Calu3 (cell line): ENCODE measurements at regions not wholly inside any gene's neighbourhood (a gene's known extent, or its start where the extent isn't known, plus 50 kb on each side); places are given as distances from the start of the nearest gene placed in this dataset.

Experiments used
- BruUV-seq: library from RNA; stranded (reverse); fragments of 400-500 nt; replicated peaks from 2 replicates; lab custom pipeline; 2021; lab: Mats Ljungman, UMichigan
- CTCF ChIA-PET: fragments of 300-600 bp; sonication (Branson Sonifier 250); formaldehyde crosslinking; loops from one replicate; lab custom pipeline; 2022; ENCODE audit warnings: antibody characterized with exemption; lab: Charles Lee
- DNase-seq: peaks from one replicate; pipeline ENCODE4 v3.0.0; 2022
- H3K27ac Mint-ChIP-seq: one replicate; pipeline ENCODE4 v1.8.0; 2022; ENCODE audit warnings: mixed read lengths; ENCODE audit not compliant: unreplicated experiment
- H3K27me3 Mint-ChIP-seq: one replicate; pipeline ENCODE4 v1.8.0; 2022; ENCODE audit warnings: mixed read lengths; ENCODE audit not compliant: unreplicated experiment
- H3K36me3 Mint-ChIP-seq: one replicate; pipeline ENCODE4 v1.8.0; 2022; ENCODE audit warnings: mild to moderate bottlenecking, moderate library complexity, mixed read lengths; ENCODE audit not compliant: insufficient read depth, unreplicated experiment
- H3K4me1 Mint-ChIP-seq: one replicate; pipeline ENCODE4 v1.8.0; 2022; ENCODE audit warnings: mild to moderate bottlenecking, low read depth, mixed read lengths; ENCODE audit not compliant: unreplicated experiment
- H3K4me3 Mint-ChIP-seq: one replicate; pipeline ENCODE4 v1.8.0; 2022; ENCODE audit warnings: mild to moderate bottlenecking, low read depth, moderate library complexity, mixed read lengths; ENCODE audit not compliant: unreplicated experiment
- H3K9me3 Mint-ChIP-seq: one replicate; pipeline ENCODE4 v1.8.0; 2022; ENCODE audit warnings: low read depth, mixed read lengths; ENCODE audit not compliant: unreplicated experiment
- intact Hi-C: fragments of 100-400 bp; cut with micrococcal nuclease; formaldehyde crosslinking; loops from one replicate; pipeline ENCODE4 v1.10.0; 2022; ENCODE audit not compliant: unreplicated experiment
- TF ChIP-seq, protein P1 (sequence below): fragments of 200-600 bp; IDR thresholded peaks from one replicate; pipeline ENCODE4 v1.8.0; 2022; ENCODE audit warnings: antibody characterized with exemption; ENCODE audit not compliant: unreplicated experiment

DNA sequence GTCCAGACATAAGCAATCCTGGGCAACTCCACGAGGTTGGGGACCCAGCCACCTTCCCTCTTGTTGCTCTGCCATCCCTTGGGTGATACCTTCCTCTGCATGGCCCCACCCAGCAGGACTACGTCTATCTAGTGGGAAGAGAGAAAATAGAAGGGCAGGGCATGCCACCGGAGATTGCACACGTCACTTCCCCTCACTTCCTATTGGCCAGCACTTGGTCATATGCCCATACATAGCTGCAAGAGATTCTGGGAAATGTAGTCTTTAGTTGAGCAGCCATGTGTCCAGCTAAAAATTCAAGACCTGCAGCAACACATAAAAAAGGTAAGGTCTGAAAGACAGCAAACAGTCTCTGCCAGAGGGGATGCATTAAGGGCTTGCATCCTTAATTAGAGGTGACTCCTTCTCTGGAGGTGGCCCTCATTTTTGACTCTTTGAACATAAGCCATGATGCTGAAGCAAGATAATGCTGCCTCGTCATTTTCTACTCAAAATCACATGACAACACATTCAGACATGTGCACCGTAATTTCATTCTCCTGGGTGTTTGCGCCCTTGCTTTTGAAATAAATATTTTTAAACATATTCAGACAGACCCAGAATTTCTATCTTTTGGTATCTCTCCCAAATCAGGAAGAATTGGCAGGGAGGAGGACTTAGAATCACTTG, 91.8 kb upstream of the PWP1 start:
- DNase-seq = peak; percentile 20
- Mint-ChIP-seq H3K27ac (no peak overlapping the region), H3K27me3 (peaks cover 29% of the 10 kb centered on the region), H3K4me3 (no peak overlapping the region), H3K4me1 (no peaks in the 10 kb centered on the region), H3K9me3 (no peaks in the 10 kb centered on the region), H3K36me3 (peaks cover 5% of the 10 kb centered on the region)
- intact Hi-C loops = no loop called here
- TF ChIP-seq, protein P1, sequence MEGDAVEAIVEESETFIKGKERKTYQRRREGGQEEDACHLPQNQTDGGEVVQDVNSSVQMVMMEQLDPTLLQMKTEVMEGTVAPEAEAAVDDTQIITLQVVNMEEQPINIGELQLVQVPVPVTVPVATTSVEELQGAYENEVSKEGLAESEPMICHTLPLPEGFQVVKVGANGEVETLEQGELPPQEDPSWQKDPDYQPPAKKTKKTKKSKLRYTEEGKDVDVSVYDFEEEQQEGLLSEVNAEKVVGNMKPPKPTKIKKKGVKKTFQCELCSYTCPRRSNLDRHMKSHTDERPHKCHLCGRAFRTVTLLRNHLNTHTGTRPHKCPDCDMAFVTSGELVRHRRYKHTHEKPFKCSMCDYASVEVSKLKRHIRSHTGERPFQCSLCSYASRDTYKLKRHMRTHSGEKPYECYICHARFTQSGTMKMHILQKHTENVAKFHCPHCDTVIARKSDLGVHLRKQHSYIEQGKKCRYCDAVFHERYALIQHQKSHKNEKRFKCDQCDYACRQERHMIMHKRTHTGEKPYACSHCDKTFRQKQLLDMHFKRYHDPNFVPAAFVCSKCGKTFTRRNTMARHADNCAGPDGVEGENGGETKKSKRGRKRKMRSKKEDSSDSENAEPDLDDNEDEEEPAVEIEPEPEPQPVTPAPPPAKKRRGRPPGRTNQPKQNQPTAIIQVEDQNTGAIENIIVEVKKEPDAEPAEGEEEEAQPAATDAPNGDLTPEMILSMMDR = no peak
- no TSS peak for BruUV-seq
- CTCF ChIA-PET = no interaction called here

DNA sequence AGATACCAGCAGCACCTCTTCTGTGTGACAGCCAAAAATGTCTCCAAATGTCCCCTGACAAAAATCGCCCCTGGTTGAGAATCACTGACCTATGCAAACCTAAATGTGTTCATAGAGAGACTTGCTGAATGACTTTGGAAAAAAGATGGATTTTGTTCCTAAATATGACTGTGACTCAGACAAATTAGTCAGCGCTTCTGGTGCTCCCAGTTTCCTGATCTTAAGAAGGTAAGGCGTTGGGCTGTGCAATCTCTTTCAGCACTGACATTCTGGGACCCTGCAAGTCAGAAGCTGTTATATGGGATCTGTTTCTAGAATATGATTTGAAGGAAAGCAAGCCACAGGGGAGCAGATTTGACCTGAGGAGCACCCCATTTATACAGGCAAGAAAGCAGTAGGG, 90.6 kb upstream of the PWP1 start:
- TF ChIP-seq, protein P1 = no peak
- H3K4me3 Mint-ChIP-seq = no peak overlapping the region
- no TSS peak for BruUV-seq
- intact Hi-C loops = no loop called here
- peaks cover 35% of the 10 kb centered on the region for H3K27me3 Mint-ChIP-seq
- no peak for DNase-seq
- H3K27ac Mint-ChIP-seq = no peak overlapping the region
- no peaks in the 10 kb centered on the region for H3K4me1 Mint-ChIP-seq
- H3K36me3 Mint-ChIP-seq = peaks cover 5% of the 10 kb centered on the region
- H3K9me3 Mint-ChIP-seq = no peaks in the 10 kb centered on the region
- CTCF ChIA-PET = no interaction called here

DNA sequence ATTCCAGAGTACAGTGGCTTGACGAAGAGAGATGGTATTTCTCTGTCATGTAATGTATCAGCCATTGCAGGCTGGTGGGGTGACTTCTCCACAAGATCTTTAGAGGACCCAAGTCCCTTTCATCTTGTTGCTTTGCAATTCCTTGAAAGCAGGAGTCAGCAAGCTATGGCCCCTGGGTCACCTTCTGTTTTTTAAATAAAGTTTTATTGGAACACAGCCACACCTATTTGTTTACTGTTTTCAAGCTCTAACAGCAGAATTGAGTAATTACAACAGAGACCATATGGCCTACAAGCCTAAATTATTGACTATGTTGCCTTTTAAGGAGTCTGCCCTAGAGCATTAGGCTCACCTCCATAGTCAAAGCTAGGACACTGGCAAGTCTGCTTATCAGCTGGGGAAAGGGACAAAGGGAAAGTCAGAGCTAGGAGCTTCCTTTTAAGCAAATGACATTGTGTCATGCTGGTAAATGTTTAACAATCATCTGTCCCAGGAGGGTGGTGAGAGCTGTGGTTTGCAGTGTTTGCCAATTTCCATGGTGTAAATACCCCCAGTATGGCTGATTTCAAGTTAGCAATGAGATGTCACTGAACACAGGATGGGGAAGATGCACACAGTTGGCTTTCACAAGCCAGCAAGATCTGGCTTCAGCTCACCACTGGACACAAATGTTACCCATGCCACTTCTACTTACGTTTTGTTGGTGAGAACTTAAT, 87.7 kb upstream of the PWP1 start:
- Mint-ChIP-seq H3K27ac (no peak overlapping the region), H3K9me3 (no peaks in the 10 kb centered on the region), H3K27me3 (peaks cover 47% of the 10 kb centered on the region), H3K4me3 (no peak overlapping the region), H3K4me1 (no peaks in the 10 kb centered on the region), H3K36me3 (peaks cover 5% of the 10 kb centered on the region)
- no peak for DNase-seq
- no TSS peak for BruUV-seq
- TF ChIP-seq, protein P1 = no peak
- CTCF ChIA-PET = interaction anchor here (0.5 to 1.5 kb wide), 2 partner anchors 13 to 42 kb away, joined by 3 read pairs; no protein-coding TSS in a partner anchor
- intact Hi-C loops = no loop called here

DNA sequence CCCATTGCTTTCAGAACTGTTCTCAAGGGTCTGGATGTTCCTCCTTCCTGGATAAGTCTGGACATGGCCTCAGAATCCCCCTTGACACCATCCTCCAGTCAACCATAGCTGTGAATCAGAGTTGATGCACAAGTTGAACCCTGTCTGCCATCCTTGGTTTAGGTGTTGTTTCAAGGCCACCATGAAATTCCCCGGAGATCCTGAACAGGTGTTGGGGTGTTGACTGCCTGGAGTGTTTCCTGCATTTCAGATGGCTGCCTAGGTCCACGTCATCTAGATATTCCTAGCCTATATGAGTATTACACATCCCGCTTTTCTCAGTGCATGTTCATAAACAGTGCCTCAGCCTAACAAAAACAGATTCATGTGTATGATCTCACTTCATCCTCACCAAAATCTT, 86.7 kb upstream of the PWP1 start:
- CTCF ChIA-PET = interaction anchor here (1.1 to 1.5 kb wide), 2 partner anchors 9 to 43 kb away, joined by 3 read pairs; no protein-coding TSS in a partner anchor
- H3K4me3 Mint-ChIP-seq = no peak overlapping the region
- no TSS peak for BruUV-seq
- H3K27ac Mint-ChIP-seq = no peak overlapping the region
- TF ChIP-seq, protein P1 = no peak
- no peaks in the 10 kb centered on the region for H3K4me1 Mint-ChIP-seq
- H3K36me3 Mint-ChIP-seq = peaks cover 5% of the 10 kb centered on the region
- H3K9me3 Mint-ChIP-seq = no peaks in the 10 kb centered on the region
- H3K27me3 Mint-ChIP-seq = peaks cover 57% of the 10 kb centered on the region
- intact Hi-C loops = no loop called here
- DNase-seq = no peak
